Stomach (tissue), 8 donors: ENCODE measurements at regions not wholly inside any gene's neighbourhood (a gene's known extent, or its start where the extent isn't known, plus 50 kb on each side); places are given as distances from the start of the nearest gene placed in this dataset.
"Not testable (repeated sequence)": the region's sequence is repeated elsewhere in the genome, so short reads cannot be mapped to it uniquely, and the experiment has no call there.

Source experiments
- DNase-seq, 2 donors: peaks; one replicate each; pipeline versions ENCODE4 v3.0.0 to v3.0.0-alpha.2; 2013 to 2019
- H3K27ac ChIP-seq, 5 donors: fragments of 200-600 bp in 4 of 5; sonication (generic) in 4 of 5; one replicate each; pipeline ENCODE4 v1.5.1; 2013 to 2019; ENCODE audit warnings: mild to moderate bottlenecking in 1 of 5, moderate library complexity in 1 of 5
- H3K27me3 ChIP-seq, 3 donors: fragments of 200-600 bp; sonication (generic); one replicate each; pipeline ENCODE4 v1.5.1; 2017 to 2019; ENCODE audit warnings: mixed run types in 1 of 3
- H3K36me3 ChIP-seq, 4 donors: fragments of 200-600 bp; sonication (generic); 1 replicate in 3 of 4; 2 replicates in 1 of 4; pipeline ENCODE4 v1.5.1; 2016 to 2019
- H3K4me1 ChIP-seq, 4 donors: fragments of 200-600 bp; sonication (generic); one replicate each; pipeline ENCODE4 v1.5.1; 2016 to 2019
- H3K4me3 ChIP-seq, 4 donors: fragments of 200-600 bp; sonication (generic) in 3 of 4; one replicate each; pipeline ENCODE4 v1.5.1; 2016 to 2019; ENCODE audit warnings: mild to moderate bottlenecking in 1 of 4
- H3K9me3 ChIP-seq, 4 donors: fragments of 200-600 bp; sonication (generic); one replicate each; pipeline ENCODE4 v1.5.1; 2016 to 2019
- EP300 ChIP-seq: sonication (generic); formaldehyde crosslinking; IDR thresholded peaks from one replicate; pipeline ENCODE4 v1.6.1; 2017; ENCODE audit warnings: antibody characterized with exemption
- POLR2A ChIP-seq, 4 donors: fragments of 450-650 bp; IDR thresholded peaks; one replicate each; pipeline ENCODE4 v1.6.1; 2016; ENCODE audit warnings: antibody characterized with exemption in 4 of 4, control low read depth in 2 of 4, mild to moderate bottlenecking in 1 of 4, moderate library complexity in 1 of 4
- POLR2AphosphoS5 ChIP-seq, 3 donors: sonication (generic); formaldehyde crosslinking; IDR thresholded peaks; one replicate each; pipeline ENCODE4 v1.6.1; 2016; ENCODE audit warnings: antibody characterized with exemption in 3 of 3
- WGBS, 5 donors: extraction: QIAGEN DNeasy Blood & Tissue Kit in 3 of 5; methylation state at CpG; one replicate each; pipeline versions ENCODE4 v1.1.5 to v1.1.7; 2013 to 2018; 5-methylcytosine and 5-hydroxymethylcytosine counted together
- intact Hi-C: fragments of 100-400 bp; cut with DNase I; formaldehyde crosslinking; loops from one replicate; pipeline ENCODE4 v1.15.1; 2023; ENCODE audit warnings: low total_unique reads
- TF ChIP-seq, protein P1 (sequence below), 7 experiments: fragments of 450-650 bp in 4 of 7; fragments of 200-600 bp in 3 of 7; sonication (generic) in 3 of 7; IDR thresholded peaks; one replicate each; pipeline ENCODE4 v1.5.1; 2016 to 2019; ENCODE audit warnings: antibody characterized with exemption in 7 of 7, control low read depth in 2 of 7, mild to moderate bottlenecking in 1 of 7
- donor health status: healthy with polysubstance abuse.
- donor health status: Bipolar disorder and iron deficiency.
- donor health status: healthy.

DNA sequence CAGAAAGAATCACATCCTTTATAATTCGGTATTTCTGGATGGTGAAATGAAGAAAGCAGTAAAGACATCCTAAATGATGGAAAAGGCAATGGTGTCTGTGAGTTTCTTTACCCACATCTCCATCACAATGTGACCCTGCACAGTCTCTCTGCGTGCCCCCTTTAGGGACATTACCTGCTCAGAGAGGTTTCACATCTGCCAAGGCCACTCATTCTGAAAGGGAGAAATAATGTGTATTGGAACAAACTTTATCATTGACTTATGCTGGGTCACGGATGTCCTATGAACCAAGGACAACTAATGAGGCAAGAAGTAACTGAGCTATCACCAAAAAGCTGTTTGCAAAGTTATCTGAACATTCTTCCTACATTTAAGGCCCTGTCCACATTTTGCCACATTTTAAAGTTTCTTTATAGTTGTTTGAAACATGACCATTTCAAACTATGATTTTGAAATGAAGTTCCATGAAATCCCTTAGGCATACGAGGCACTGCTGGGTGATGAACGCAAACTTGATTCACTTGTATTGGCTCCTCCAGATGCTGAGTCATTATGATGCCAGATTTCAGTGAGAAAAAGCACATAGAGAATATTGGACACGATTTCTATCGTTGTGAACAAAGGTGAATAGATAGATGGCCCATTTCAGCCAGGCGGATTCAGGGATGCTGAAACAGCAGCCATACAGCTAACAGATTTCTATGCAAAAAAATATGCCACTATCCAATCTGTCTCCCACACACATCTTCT is 63.5 kb upstream of the HMGB1 start:
- intact Hi-C loops: no loop called here
- H3K36me3 ChIP-seq: no peaks in the 10 kb centered on the region
- no peak overlapping the region for H3K4me3 ChIP-seq
- no peaks in the 10 kb centered on the region for H3K27me3 ChIP-seq
- no peaks in the 10 kb centered on the region for H3K9me3 ChIP-seq
- DNase-seq: no peak
- WGBS, 5 donors: 85 to 91% (median 90%) methylated on average over 8 of the region's 8 CpGs
- TF ChIP-seq POLR2A (IDR thresholded peaks at IDR 0.05) (no peak), POLR2AphosphoS5 (IDR thresholded peaks at IDR 0.05) (no peak), EP300 (no peak)
- TF ChIP-seq, protein P1, sequence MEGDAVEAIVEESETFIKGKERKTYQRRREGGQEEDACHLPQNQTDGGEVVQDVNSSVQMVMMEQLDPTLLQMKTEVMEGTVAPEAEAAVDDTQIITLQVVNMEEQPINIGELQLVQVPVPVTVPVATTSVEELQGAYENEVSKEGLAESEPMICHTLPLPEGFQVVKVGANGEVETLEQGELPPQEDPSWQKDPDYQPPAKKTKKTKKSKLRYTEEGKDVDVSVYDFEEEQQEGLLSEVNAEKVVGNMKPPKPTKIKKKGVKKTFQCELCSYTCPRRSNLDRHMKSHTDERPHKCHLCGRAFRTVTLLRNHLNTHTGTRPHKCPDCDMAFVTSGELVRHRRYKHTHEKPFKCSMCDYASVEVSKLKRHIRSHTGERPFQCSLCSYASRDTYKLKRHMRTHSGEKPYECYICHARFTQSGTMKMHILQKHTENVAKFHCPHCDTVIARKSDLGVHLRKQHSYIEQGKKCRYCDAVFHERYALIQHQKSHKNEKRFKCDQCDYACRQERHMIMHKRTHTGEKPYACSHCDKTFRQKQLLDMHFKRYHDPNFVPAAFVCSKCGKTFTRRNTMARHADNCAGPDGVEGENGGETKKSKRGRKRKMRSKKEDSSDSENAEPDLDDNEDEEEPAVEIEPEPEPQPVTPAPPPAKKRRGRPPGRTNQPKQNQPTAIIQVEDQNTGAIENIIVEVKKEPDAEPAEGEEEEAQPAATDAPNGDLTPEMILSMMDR (IDR thresholded peaks at IDR 0.05): no peak
- H3K27ac ChIP-seq: no peak overlapping the region
- no peaks in the 10 kb centered on the region for H3K4me1 ChIP-seq

DNA sequence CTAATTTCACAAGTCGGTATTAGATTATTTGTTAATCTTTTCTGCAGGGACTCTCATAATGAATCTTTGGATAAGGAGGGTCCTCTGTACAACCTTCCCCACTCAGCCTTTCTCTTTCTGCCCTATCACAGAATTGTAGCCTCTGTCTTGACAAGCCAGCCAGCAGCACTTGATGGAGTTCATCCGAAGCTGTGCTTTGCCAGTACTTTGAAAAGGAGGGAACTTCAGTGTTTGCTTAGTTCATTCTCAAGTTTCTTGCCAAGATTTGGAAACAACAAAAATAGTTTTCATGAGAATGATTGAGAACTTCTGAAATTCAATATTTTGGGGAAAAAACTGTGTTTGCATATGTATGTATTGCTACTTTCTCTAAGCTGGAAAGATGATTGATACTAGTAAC is 69.3 kb upstream of the HMGB1 start:
- TF ChIP-seq, protein P1 (IDR thresholded peaks at IDR 0.05): no peak
- TF ChIP-seq POLR2AphosphoS5 (IDR thresholded peaks at IDR 0.05) (no peak), EP300 (no peak)
- Histone ChIP-seq H3K4me3 (no peak overlapping the region), H3K27me3 (no peaks in the 10 kb centered on the region), H3K36me3 (no peaks in the 10 kb centered on the region), H3K27ac (no peak overlapping the region), H3K4me1 (peaks cover 0 to 4% (median 0%) of the 10 kb centered on the region in 4 donors), H3K9me3 (no peaks in the 10 kb centered on the region)
- intact Hi-C loops: no loop called here
- DNase-seq: peak in 1 of 2 donors; percentile 15
- WGBS, 5 donors: 61 to 75% (median 65%) methylated on average over 2 of the region's 2 CpGs

DNA sequence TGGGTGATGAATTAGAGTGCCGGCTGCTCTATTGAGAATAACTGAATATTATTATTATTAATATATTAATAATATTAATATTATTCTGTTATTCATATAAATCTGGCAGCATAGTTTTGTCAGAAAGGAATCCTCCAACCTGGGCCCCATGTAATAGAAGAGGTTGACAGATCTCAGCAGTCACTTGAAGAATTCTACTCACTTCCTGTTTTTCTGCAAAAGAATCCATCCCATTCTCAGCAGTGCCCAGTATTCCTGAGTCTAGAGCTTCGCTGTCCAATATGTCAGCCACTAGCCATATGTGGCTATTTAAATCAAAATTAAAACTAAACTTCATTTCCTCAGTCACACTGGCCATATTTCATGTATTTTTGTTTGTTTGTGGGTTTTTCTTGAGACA is 72.4 kb upstream of the USPL1 start:
- Histone ChIP-seq H3K4me3 (no peak overlapping the region), H3K9me3 (no peaks in the 10 kb centered on the region), H3K4me1 (no peaks in the 10 kb centered on the region), H3K27me3 (no peaks in the 10 kb centered on the region), H3K27ac (no peak overlapping the region), H3K36me3 (no peaks in the 10 kb centered on the region)
- 93 to 99% (median 96%) methylated on average over 2 of the region's 2 CpGs for WGBS, 5 donors
- no peak for TF ChIP-seq POLR2AphosphoS5 (IDR thresholded peaks at IDR 0.05)
- TF ChIP-seq EP300: no peak
- TF ChIP-seq POLR2A (IDR thresholded peaks at IDR 0.05): no peak
- TF ChIP-seq, protein P1 (IDR thresholded peaks at IDR 0.05): no peak
- intact Hi-C loops: no loop called here
- no peak for DNase-seq

DNA sequence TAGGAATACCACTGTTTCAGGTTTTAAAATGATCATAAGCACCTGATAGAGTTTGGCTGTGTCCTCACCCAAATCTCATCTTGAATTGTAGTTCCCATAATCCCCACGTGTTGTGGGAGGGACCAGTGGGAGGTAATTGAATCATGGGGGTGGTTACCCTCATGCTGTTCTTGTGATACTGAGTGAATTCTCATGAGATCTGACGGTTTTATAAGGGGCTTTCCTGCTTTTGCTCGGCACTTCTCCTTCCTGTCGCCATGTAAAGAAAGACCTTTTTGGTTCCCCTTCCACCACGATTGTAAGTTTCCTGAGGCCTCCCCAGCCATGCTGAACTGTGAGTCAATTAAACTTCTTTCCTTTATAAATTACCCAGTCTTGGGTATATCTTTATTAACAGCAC is 69.7 kb upstream of the USPL1 start:
- H3K4me3 ChIP-seq, intact Hi-C loops, H3K4me1 ChIP-seq, DNase-seq, H3K27me3 ChIP-seq, H3K27ac ChIP-seq, H3K36me3 ChIP-seq, H3K9me3 ChIP-seq: not testable (repeated sequence)
- 64 to 72% (median 65%) methylated on average over 5 of the region's 5 CpGs for WGBS, 5 donors

DNA sequence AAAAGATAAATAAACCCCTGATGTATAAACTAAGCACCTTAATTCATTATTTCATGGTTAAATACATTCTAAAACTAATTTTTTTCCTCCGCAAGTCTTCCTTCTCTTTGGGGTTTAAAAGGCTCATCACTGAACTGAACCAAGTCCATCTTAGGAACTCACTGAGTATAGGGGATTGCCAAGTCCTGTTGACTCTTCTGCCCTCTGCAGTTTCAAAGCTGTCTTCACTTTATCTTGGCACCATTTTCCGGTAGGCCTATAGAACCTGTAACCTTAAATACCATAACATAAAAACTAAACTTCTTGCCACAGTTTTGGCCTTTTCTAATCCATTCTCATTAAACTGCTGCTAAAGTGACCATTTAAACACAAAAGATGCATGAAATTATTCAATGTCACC is 66.5 kb upstream of the USPL1 start:
- Histone ChIP-seq H3K9me3 (no peaks in the 10 kb centered on the region), H3K27ac (no peak overlapping the region), H3K36me3 (no peaks in the 10 kb centered on the region), H3K27me3 (no peaks in the 10 kb centered on the region), H3K4me3 (no peak overlapping the region), H3K4me1 (no peaks in the 10 kb centered on the region)
- DNase-seq: peak in 1 of 2 donors; percentile 54
- intact Hi-C loops: no loop called here
- 50 to 78% (median 63%) methylated on average over 2 of the region's 2 CpGs for WGBS, 5 donors
- TF ChIP-seq EP300 (no peak), POLR2AphosphoS5 (IDR thresholded peaks at IDR 0.05) (no peak), POLR2A (IDR thresholded peaks at IDR 0.05) (no peak)
- TF ChIP-seq, protein P1 (IDR thresholded peaks at IDR 0.05): peak in 1 of 7 experiments; percentile 54
